Astrocyte (in vitro differentiated cells and primary cell): ENCODE measurements at regions not wholly inside any gene's neighbourhood (a gene's known extent, or its start where the extent isn't known, plus 50 kb on each side); places are given as distances from the start of the nearest gene placed in this dataset.

Experiments
- CTCF ChIP-seq: IDR thresholded peaks from 2 replicates; pipeline ENCODE4 v1.5.1; 2011; ENCODE audit warnings: low read depth, mild to moderate bottlenecking, inconsistent platforms, low read length, moderate library complexity; ENCODE audit not compliant: insufficient read depth
- EZH2 ChIP-seq: IDR thresholded peaks from 2 replicates; pipeline ENCODE4 v1.6.1; 2012; ENCODE audit warnings: mild to moderate bottlenecking, low read length, inconsistent platforms; ENCODE audit not compliant: insufficient read depth

GRCh38 chr15:91668370-91668769 is 185.1 kb upstream of the SLCO3A1 start:
- TF ChIP-seq CTCF: no peak
- TF ChIP-seq EZH2: no peak
